PC-3 (cell line): ENCODE measurements at regions not wholly inside any gene's neighbourhood (a gene's known extent, or its start where the extent isn't known, plus 50 kb on each side); places are given as distances from the start of the nearest gene placed in this dataset.

Source experiments
- EZH2phosphoT487 ChIP-seq: fragments of 300-600 bp; sonication (generic); IDR thresholded peaks from 2 replicates; pipeline ENCODE4 v1.6.1; 2018; ENCODE audit warnings: mild to moderate bottlenecking, antibody characterized with exemption, low read length, borderline replicate concordance
- TF ChIP-seq, protein P1 (sequence below): fragments of 300-600 bp; sonication (generic); conservative IDR thresholded peaks from 2 replicates; pipeline ENCODE4 v1.5.1; 2017; ENCODE audit warnings: antibody characterized with exemption, low read depth, mild to moderate bottlenecking, low read length

DNA sequence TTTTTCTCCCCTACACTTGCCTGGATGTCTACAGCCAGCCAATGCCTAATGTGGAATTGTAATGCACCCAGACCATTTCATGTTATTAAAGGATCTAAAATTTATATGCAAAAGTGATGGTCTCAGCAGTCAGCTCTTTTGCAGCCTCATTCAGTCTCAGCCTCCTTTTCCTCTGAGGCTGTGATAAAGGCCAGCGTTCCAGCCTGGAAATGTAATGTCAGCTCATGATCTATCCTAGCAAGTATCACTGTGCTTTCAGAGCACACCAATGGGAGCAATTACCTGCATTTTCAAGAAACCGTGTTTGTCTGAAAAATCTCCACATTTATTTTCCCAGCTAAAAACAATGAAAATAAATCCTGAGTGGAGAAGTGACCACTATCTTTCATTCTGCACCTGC, 274.6 kb downstream of the CDH20 start:
- TF ChIP-seq, protein P1, sequence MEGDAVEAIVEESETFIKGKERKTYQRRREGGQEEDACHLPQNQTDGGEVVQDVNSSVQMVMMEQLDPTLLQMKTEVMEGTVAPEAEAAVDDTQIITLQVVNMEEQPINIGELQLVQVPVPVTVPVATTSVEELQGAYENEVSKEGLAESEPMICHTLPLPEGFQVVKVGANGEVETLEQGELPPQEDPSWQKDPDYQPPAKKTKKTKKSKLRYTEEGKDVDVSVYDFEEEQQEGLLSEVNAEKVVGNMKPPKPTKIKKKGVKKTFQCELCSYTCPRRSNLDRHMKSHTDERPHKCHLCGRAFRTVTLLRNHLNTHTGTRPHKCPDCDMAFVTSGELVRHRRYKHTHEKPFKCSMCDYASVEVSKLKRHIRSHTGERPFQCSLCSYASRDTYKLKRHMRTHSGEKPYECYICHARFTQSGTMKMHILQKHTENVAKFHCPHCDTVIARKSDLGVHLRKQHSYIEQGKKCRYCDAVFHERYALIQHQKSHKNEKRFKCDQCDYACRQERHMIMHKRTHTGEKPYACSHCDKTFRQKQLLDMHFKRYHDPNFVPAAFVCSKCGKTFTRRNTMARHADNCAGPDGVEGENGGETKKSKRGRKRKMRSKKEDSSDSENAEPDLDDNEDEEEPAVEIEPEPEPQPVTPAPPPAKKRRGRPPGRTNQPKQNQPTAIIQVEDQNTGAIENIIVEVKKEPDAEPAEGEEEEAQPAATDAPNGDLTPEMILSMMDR, result no peak
- no peak for TF ChIP-seq EZH2phosphoT487
